GM18907 (cell line): ENCODE measurements at regions not wholly inside any gene's neighbourhood (a gene's known extent, or its start where the extent isn't known, plus 50 kb on each side); places are given as distances from the start of the nearest gene placed in this dataset.
"Not testable (repeated sequence)": the region's sequence is repeated elsewhere in the genome, so short reads cannot be mapped to it uniquely, and the experiment has no call there.

Experiments
- ATAC-seq: cut with Tn5 transposase; IDR thresholded peaks from one replicate; pipeline ENCODE4 v1.9.1; 2021; ENCODE audit warnings: mild to moderate bottlenecking, moderate library complexity; ENCODE audit not compliant: unreplicated experiment

DNA sequence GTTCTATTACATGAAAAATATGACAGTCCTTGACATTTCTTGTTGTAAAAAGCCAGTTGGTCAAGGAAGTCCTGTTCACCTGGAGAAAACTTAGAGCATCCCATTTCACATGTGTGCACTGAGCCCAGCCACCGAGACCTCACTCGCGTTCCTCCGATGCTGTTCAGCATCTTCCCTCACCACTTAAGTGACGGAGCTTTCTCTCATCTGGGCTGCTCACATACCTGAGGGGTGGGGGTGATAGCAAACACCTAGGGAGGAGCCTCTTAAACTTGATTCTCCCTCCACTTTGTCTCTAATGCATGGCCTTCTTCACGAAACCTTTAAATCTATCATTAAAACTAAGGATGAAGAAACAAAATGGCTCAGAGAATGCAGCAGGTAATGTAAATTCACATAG, 950.2 kb downstream of the GATA3 start:
- no peak for ATAC-seq

DNA sequence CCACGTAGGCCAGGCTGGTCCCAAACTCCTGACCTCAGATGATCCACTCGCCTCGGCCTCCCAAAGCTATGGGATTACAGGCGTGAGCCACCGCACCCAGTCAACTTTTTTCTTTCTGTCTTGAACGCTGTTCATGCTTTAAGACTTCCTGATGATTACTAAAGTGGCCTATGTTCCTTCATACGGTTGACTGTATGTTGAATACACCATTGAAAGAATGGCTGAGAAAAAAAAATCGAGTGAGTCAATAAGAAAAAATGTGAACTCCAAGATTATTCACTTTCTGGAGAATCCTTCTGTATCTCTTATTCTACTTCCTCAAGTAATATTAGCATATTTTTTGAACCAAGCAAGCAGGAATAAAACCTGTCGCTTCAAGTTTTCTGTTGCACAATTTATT, 955.0 kb downstream of the GATA3 start:
- no peak for ATAC-seq

DNA sequence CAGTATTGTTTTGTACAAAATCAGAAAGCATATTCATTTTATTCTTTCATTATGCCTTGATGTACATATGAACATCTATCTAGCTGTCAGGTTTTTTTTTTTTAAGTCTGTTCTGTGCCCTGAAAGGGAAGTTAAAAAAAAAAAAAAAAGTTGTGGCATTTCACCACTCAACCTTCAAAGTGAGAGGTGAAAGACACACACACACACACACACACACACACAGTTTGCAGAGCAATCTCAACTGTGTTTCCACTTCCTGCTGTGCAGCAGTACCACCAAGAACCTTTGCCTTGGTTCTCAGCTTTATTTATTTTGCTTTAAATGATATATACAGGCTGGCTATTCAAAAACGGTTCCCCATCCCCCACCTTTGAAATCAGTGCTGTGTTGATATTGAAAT, 955.6 kb downstream of the GATA3 start:
- no peak for ATAC-seq

DNA sequence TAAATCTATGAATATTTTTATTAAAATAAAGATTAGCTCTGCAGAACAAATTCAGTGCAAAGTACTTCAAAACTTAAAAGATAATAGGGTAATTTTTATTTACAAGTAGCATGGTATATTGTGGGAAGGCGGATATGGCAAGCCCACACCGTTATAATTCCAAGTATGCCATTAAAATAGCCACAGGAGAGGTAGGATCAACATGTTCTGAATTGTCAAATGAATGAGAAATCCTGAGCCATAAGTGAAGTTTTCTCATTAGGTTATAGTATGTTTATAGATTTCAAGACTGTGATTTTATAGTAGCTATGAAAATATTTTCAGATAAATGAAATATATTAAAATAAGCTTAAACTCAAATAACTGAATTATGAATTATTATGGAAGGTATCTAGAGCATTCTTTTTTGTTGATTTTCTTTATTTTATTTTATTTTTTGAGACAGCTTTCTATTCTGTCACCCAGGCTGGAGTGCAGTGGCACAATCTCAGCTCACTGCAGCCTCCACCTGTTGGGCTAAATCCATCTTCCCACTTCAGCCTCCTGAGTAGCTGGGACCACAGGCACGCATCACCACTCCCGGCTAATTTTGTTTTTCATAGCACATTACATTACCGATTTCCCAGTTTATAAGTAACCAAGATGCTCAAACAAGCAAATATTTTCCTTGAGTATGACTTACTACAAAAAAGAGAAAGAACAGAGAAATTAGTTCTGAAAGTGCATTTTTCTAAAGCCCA, 956.6 kb downstream of the GATA3 start:
- ATAC-seq: no peak

DNA sequence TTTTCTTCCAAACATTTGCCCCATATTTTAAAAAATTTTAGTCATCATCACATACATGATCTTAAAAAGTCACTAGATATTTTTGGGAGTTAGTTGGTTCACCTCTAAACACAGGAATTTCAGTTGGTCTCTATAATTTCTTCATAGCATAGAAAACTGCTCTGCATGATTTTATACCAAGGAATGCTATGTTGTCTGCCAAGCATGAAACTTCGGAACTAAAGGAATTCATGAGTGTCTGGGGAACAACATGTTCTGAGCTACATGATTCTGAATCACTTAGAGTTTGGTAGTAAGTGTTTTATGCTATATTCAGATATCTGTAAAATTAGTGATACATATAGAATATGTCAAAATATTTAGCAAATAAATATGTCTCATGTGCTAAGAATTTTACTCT, 957.8 kb downstream of the GATA3 start:
- no peak for ATAC-seq

DNA sequence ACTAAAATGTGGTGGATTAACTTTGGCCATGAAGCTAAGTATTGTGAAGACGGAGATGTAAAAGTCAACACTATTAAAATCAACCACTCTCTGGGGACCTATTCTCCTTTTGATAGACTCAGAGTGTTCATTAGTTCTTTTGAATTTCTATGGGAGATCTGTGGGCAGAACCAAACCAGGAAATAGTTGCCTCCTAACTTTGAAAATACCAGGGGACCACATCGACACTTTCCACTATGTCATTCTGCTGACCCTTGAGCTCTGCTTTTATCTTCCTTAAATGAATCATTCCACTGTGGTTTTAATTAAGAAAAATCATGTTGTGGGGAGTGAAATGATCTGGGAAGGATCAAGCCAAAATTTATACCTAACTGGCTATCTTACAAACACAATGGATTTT, 960.5 kb downstream of the GATA3 start:
- no peak for ATAC-seq

DNA sequence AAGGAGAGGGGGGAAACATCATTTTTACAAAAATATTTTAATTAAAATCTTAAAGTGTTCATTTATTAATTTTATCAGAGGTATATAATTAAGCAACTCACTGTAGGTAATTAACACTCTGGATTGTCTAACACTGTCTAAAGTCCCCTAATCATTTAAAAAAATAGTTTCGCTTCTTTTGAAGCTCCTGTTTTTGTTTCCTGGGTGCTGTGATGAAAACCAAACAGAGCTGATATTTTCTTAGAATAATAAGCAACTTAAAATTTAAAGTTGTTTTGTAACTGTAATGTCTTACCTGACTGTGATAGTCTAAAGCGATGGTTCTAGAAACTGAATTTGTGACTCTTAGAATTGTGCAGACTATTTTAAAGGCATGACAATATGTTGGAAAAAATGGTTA, 961.0 kb downstream of the GATA3 start:
- ATAC-seq: no peak

DNA sequence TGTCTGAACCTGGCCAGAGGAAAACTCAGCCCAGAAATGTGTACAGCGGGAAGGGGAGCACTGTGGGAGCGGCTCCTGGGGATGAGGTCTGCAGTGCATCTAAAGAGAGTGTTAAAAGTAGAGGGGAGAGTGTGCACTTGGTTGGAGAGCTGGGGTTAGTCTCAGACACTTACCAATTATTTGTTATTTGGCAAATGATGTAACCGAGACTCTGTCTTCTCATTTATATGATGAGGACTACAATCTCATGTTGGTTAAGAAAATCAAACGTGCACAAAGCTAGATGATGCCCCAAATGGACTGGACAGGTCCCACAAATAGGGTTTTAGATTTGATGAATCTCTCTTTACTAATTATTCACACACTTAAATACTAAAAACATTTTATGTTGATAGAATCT, 962.4 kb downstream of the GATA3 start:
- no peak for ATAC-seq

DNA sequence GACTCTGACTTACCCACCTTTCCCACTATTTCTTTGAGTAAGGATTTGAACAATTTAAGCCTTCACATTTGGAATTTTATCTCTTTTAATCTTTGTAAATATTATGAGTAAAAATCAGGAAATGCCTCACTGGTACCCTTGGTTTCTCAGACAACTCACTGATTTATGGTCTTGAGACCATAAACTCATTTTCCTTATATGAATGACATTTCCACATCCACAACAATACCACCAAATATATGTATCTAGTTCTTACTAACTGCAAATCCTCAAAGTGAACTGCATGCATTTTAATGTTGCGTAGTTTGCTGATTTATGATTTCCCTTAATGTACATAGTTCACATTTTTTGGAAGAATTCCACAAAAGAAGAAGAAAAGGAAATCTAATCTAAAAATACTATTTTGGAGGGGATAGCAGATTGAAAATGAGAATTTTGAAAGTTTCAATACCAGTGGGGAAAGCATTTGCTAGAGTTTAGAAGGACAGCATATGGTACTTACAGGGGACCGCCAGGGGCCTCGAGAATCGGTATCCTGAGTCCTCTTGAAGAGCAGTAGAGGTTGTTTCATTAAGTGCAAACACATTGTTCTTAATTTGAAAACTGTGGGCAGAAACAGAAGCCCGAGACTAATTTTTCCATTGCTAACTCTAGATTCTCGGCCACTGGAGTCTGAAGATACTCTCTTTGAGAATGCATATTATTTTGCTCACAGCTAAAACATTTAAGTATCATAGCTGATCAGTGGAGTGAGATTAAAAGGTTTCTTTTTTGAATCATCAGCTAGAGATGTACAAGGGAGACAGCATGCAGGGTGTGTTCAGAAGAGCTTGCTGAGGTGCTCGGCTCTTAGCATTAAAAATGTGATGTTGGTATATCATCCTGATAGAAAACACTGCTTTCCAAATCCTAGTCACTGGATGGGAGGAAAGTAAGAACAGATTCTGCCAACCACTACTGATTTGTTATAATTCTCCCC, 964.0 kb downstream of the GATA3 start:
- no peak for ATAC-seq

DNA sequence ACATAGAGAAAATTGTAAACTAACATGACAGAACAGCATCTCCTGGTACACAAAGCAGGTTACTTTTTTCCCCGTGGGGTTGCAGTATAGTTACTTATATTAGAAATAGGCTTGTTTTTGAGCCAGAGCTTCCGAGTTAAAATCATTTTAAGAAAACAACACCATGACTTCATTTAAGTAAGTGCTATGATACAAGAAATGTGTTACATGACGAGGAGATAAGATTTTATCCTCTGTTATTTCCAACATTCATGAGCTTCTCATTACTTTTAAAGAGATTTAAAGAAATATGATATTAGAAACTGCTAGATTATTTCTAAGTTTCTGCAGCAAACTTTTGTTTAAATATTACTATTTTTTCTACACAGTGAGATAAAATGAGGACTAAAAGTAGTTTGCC, 968.7 kb downstream of the GATA3 start:
- ATAC-seq: no peak

DNA sequence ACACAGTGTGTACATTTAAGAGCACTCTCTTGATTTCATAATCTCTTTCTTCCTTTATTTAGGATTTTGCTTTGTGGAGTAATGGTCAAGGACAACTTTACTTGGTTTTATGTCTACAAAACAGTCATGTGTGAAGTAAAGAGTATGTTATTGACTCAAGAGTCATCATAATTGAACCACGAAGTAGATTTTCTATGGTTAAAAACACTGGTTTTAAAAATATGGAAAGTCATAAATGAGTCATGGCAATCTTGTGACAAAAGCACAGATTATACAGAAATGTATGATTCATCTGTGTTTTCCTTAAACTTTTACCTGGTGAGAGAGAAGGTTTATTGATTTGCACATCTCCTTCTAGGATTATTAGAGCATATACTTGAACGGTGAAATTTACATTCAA, 969.7 kb downstream of the GATA3 start:
- no peak for ATAC-seq

DNA sequence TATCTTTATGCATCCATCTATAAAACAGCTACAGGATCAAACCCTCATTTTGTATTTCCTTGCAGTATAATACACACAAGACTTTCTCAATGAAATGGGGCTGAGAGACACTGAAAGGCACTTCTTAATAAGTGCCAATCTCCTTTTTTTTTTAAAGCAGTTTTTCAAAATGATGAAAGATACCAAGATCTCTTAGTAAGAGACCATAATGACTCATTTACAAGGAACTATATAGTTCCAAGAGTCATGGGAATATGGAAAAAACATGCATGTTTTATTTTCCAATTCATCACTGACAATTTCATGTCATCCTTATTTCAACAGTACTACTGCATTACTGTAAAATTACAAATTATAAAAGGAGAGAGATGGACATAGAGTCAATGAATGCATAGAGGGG, 973.7 kb downstream of the GATA3 start:
- no peak for ATAC-seq

DNA sequence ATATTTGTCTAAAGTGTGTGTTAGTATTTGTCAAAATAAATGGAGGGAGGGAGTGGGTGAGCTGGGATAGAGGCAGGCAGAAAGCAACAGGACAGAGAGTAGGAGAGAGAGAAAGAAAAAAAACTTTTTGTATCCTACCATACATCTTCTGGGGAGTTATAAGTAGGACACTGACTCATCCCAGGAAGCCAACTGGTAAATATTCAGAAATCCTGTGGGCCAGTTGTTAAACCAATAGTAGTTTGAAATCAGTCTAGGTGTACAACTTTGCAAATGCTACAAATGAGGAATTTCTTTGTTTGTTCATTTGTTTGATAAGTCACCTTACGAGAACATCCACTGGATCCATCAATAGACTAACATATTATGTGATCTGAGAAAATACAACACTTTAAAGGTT, 980.9 kb downstream of the GATA3 start:
- no peak for ATAC-seq

DNA sequence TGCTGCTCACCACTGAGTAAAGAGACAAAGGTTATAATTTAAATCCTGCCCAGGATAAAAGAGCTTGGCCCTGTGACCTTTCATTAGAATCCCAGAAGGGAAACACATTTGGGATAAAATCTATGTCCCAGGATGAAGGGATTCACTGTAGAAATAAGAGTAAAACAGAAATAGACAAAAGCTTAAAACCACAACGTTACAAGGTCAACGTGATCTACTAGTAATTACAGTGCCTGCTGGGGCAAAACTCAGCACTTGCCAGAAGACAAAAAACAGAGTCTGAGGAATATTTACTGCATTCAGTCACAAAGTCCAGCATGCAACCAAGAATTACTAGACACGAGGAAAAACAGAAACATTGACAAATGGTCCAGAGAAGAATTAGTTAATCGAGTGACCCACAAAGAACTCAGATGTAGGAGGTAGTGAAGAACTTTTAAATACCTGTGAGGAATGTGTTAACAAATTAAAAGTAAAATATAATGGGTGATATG, 982.3 kb downstream of the GATA3 start:
- ATAC-seq: no peak

DNA sequence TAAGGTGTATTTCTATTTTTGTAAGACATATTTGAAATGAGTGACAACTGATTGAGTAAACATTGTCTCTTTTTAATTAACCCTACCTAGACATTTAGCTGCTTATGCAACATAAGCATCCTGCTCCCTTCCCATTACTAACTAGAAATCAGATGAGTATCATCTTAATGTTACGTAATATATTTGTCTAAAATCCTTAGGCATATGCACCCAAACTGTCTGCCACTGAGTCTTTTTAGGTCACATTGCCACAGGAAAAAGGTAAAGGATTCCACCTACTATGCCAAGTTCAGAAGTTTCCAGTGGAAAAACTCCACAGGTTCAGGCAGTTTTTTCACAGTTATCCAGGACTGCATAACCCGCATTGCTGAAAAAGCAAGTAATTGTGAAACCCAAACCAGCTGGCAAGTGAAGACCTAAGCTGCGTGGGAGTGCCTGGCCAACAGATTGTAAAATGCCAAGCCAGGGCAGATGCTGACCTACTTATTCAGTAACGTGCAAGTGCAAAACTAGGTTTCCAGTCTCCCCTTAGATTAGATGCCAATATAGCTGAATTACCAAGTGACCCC, 983.7 kb downstream of the GATA3 start:
- no peak for ATAC-seq

DNA sequence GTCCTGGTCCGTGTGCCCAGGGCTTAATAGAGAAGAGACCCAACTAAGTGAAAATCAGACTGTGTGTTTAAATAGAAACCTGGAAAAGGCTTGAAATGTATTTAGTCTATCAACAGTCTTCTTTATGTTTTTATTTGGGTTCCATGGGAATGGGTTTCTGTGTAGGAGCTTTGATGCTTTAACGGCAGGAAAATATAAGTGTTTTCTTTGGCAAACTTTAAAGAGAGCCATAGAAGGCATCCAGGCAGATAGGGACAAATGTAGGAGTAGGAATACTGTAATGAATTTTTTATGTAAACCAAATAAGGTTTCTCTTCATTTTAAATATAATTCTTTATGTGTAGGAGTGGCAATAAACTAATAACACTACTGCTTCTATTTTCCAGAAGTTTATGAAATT, 989.0 kb downstream of the GATA3 start:
- no peak for ATAC-seq

DNA sequence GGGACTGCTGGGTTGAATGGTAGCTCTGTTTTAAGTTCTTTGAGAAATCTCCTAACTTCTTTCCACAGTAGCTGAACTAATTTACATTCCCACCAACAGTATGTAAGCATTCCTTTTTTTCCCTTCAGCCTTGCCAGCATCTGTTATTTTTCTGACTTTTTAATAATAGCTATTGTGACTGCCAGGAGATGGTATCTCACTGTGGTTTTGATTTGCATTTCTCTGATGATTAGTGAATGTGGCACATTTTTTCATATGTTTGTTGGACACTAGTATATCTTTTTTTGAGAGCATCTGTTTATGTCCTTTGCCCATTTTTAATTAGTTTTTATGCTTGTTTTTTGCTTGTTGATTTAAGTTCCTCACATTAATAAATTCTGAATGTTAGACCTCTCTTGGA, 990.8 kb downstream of the GATA3 start:
- ATAC-seq: no peak

DNA sequence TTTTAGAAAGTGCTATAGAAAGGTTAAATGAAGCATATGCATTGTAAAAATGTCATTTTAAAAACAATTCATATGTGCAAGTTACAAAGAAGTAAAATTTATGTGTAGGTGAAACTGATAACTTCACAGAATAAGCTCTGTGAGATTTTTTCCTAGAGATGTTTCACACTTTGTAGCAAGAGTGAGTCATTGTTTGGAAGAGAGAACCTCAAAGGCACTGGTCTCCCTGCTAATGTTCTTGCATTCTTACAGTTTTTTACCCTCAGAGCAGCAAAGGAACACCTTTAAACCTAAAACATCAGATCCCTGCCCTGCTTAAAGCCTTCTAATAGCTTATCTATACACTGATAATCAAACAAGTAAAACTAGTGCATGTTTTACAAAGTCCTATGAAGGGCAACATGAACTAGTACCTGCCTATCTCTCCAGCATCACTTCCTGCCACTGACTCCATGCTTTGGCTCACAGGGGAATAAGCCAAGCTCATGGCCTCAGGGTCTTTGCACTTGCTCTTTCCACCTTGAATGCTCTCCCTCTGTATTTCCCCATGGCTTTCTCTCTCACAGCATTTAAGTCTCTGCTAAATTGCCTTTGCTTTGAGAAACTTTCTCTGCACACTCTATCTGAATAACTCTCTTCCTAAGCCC, 997.0 kb downstream of the GATA3 start:
- ATAC-seq: no peak

DNA sequence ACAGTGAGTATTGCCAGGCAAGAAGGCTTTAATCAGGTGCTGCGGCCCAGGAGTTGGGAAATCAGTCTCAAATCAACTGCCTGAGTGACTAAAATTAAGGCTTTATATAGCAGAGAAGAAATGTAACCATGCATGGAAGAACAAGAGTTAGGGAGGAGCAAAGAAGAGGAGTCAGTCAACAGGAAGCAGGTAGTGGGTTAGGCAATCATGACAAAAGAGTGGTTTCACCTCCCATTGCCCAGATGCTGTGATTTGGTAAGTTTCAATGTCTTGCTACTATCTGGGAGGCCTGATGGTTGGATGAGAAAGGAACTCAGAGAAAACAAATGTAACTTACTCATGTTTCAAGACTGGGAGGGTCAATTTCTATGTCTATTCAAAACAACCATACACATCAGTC, 998.3 kb downstream of the GATA3 start:
- no peak for ATAC-seq

DNA sequence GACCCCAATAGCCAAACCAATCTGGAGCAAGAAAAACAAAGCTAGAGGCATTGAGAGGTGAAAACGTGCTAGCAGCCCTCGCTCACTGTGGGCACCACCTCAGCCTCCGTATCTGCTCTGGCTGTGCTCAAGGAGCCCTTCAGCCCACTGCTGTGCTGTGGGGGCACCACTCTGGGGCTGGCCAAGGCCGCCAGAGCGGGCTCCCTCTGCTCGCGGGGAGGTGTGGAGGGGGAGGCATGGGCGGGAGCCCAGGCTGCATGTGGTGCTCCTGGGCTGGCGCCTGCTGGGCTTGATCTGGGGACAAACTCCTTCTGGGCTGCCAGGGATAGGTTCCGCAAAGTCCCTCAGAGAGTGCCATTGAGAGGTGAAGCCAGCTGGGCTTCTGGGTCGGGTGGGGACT, 1002.0 kb downstream of the GATA3 start:
- no peak for ATAC-seq

DNA sequence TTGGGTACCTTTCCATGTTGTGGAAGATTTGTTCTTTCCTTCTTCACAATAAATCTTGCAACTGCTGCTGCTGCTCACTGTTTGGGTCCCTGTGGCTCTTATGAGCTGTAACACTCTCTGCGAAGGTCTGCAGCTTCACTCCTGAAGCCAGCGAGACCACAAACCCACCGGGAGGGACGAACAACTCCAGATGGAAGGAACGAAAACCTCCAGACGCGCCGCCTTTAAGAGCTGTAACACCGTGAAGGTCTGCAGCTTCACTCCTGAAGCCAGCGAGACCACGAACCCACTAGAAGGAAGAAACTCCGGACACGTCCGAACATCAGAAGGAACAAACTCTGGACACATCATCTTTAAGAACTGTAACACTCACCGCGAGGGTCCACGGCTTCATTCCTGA, 1002.8 kb downstream of the GATA3 start:
- ATAC-seq: not testable (repeated sequence)
